Sigmoid colon (tissue), 3 donors: ENCODE measurements at regions not wholly inside any gene's neighbourhood (a gene's known extent, or its start where the extent isn't known, plus 50 kb on each side); places are given as distances from the start of the nearest gene placed in this dataset.

Experiments
- CTCF ChIP-seq, 4 experiments: fragments of 450-650 bp in 3 of 4; fragments of 200-600 bp in 1 of 4; IDR thresholded peaks; one replicate each; pipeline ENCODE4 v1.5.1; 2016 to 2019; ENCODE audit warnings: antibody characterized with exemption in 4 of 4, mild to moderate bottlenecking in 3 of 4, moderate library complexity in 2 of 4
- POLR2A ChIP-seq, 2 donors: fragments of 450-650 bp; IDR thresholded peaks; one replicate each; pipeline ENCODE4 v1.6.1; 2016; ENCODE audit warnings: antibody characterized with exemption in 2 of 2, mild to moderate bottlenecking in 2 of 2, moderate library complexity in 2 of 2

GRCh38 chr2:66832646-66833435, 397.9 kb downstream of the MEIS1 start:
- TF ChIP-seq CTCF (IDR thresholded peaks at IDR 0.05) (no peak), POLR2A (IDR thresholded peaks at IDR 0.05) (no peak)
